WERI-Rb-1 (cell line): ENCODE measurements at regions not wholly inside any gene's neighbourhood (a gene's known extent, or its start where the extent isn't known, plus 50 kb on each side); places are given as distances from the start of the nearest gene placed in this dataset.

Source experiments
- DNase-seq: peaks from one replicate; pipeline ENCODE4 v3.0.0-alpha.2; 2020
- H3K27ac ChIP-seq: fragments of 250-450 bp; sonication (Bioruptor Pico); 2 replicates; pipeline ENCODE4 v1.5.1; 2020; ENCODE audit warnings: mild to moderate bottlenecking, moderate library complexity
- H3K27me3 ChIP-seq: fragments of 250-450 bp; sonication (Bioruptor Pico); 2 replicates; pipeline ENCODE4 v1.5.1; 2021; ENCODE audit warnings: mild to moderate bottlenecking, low read depth, moderate library complexity; ENCODE audit not compliant: insufficient read depth, severe bottlenecking
- H3K36me3 ChIP-seq: fragments of 250-450 bp; sonication (Bioruptor Pico); 2 replicates; pipeline ENCODE4 v1.5.1; 2020; ENCODE audit warnings: mild to moderate bottlenecking, moderate library complexity
- H3K4me3 ChIP-seq: 2 replicates; pipeline ENCODE4 v1.5.1; 2011; ENCODE audit warnings: low read depth, mild to moderate bottlenecking, control low read depth, low read length
- H3K9me3 ChIP-seq: fragments of 250-450 bp; sonication (Bioruptor Pico); 2 replicates; pipeline ENCODE4 v1.5.1; 2021; ENCODE audit warnings: mild to moderate bottlenecking, moderate library complexity; ENCODE audit not compliant: severe bottlenecking
- TF ChIP-seq, protein P1 (sequence below): IDR thresholded peaks from 2 replicates; pipeline ENCODE4 v1.5.1; 2011; ENCODE audit warnings: low read depth, mild to moderate bottlenecking, control low read depth, inconsistent platforms, low read length

GRCh38 chr10:42986633-42987032 is 90.2 kb upstream of the RET start:
- TF ChIP-seq, protein P1, sequence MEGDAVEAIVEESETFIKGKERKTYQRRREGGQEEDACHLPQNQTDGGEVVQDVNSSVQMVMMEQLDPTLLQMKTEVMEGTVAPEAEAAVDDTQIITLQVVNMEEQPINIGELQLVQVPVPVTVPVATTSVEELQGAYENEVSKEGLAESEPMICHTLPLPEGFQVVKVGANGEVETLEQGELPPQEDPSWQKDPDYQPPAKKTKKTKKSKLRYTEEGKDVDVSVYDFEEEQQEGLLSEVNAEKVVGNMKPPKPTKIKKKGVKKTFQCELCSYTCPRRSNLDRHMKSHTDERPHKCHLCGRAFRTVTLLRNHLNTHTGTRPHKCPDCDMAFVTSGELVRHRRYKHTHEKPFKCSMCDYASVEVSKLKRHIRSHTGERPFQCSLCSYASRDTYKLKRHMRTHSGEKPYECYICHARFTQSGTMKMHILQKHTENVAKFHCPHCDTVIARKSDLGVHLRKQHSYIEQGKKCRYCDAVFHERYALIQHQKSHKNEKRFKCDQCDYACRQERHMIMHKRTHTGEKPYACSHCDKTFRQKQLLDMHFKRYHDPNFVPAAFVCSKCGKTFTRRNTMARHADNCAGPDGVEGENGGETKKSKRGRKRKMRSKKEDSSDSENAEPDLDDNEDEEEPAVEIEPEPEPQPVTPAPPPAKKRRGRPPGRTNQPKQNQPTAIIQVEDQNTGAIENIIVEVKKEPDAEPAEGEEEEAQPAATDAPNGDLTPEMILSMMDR = no peak
- peaks cover 95% of the 10 kb centered on the region for H3K27me3 ChIP-seq
- no peaks in the 10 kb centered on the region for H3K9me3 ChIP-seq
- H3K27ac ChIP-seq = no peak overlapping the region
- no peaks in the 10 kb centered on the region for H3K36me3 ChIP-seq
- no peak for DNase-seq
- H3K4me3 ChIP-seq = no peak overlapping the region

GRCh38 chr10:42987121-42987541 is 89.7 kb upstream of the RET start:
- Histone ChIP-seq H3K4me3 (no peak overlapping the region), H3K9me3 (no peaks in the 10 kb centered on the region), H3K36me3 (no peaks in the 10 kb centered on the region), H3K27me3 (peaks cover 95% of the 10 kb centered on the region), H3K27ac (no peak overlapping the region)
- no peak for DNase-seq
- TF ChIP-seq, protein P1 = no peak

DNA sequence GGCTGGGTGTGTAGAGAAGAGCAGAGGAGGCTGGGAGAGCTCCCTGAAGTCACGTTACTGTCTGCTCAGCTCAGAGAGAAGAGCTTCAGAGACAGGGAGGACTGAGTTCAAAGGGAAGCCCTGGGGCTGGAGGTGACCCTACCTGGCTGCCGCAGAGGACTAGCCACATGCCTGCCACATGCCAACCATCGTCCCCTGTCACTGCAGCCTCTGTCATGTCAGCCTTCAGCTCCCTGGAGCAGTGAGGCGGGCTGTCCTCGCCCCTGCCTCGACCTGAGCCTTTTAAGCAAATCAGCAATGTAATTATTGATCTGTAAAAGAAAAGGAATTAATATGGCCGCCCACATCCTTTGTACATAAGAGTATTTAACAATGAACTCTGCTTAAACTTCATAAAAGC is 89.3 kb upstream of the RET start:
- Histone ChIP-seq H3K27me3 (peaks cover 95% of the 10 kb centered on the region), H3K4me3 (no peak overlapping the region), H3K27ac (no peak overlapping the region), H3K36me3 (no peaks in the 10 kb centered on the region), H3K9me3 (no peaks in the 10 kb centered on the region)
- TF ChIP-seq, protein P1 = no peak
- no peak for DNase-seq

GRCh38 chr10:42988069-42988468 is 88.8 kb upstream of the RET start:
- H3K4me3 ChIP-seq = no peak overlapping the region
- no peaks in the 10 kb centered on the region for H3K9me3 ChIP-seq
- no peak overlapping the region for H3K27ac ChIP-seq
- TF ChIP-seq, protein P1 = no peak
- H3K36me3 ChIP-seq = no peaks in the 10 kb centered on the region
- peaks cover 92% of the 10 kb centered on the region for H3K27me3 ChIP-seq
- no peak for DNase-seq

GRCh38 chr10:42988517-42989395 is 88.1 kb upstream of the RET start:
- no peak for DNase-seq
- no peak overlapping the region for H3K4me3 ChIP-seq
- no peak overlapping the region for H3K27ac ChIP-seq
- H3K27me3 ChIP-seq = peaks cover 92% of the 10 kb centered on the region
- H3K9me3 ChIP-seq = no peaks in the 10 kb centered on the region
- H3K36me3 ChIP-seq = no peaks in the 10 kb centered on the region
- TF ChIP-seq, protein P1 = no peak
